ENCODE measurements at regions not wholly inside any gene's neighbourhood (a gene's known extent, or its start where the extent isn't known, plus 50 kb on each side); places are given as distances from the start of the nearest gene placed in this dataset.

DNA sequence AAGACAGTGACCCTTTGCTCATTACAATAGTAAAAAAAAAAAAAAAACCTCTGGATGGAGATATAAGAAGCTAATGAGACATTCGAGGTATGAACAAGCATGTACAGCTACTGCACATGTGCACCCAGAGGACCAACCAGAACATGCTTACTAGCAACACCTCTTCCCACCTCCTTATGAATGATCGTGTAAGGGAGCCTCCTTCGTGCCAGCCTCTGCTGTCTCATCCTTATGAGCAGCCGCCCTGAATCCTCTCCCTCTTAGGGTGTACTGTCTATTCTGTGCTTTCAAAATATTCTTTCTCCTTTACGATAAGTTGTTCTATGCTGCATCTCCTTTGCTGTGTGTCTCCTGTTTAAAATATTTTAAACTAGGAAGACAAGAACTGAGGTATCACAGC, 91.4 kb upstream of the ACSL3 start:
- no TSS peak for BruUV-seq (replicated peaks)

More for the DNA sequence above, 91.4 kb upstream of the ACSL3 start:
- intact Hi-C loops (cut with micrococcal nuclease) (no loop called here), dilution Hi-C loops (cut with MboI; ENCODE audit: extremely low pct_ligation_motif_present, low sequenced_read_pairs) (no loop called here)
- no peak overlapping the region for H3K4me3 ChIP-seq (replicated peaks in 1 of 3; ENCODE audit: insufficient read depth in 1 of 3, low read depth in 1 of 3, low read length in 3 of 3)
- no peak for DNase-seq (ENCODE audit: low read depth, low spot score)
- no peaks in the 10 kb centered on the region for H3K9me3 ChIP-seq (replicated peaks; ENCODE audit: control insufficient read depth, insufficient read depth, low read length)
- no peaks in the 10 kb centered on the region for H3K36me3 ChIP-seq (ENCODE audit: control insufficient read depth in 2 of 2, extremely low read depth in 1 of 2, insufficient read depth in 2 of 2, low read length in 2 of 2)
- H3K79me2 ChIP-seq (ENCODE audit: control insufficient read depth, insufficient read depth, low read length): no peaks in the 10 kb centered on the region
- CTCF ChIA-PET: interaction anchor here (0.6 kb wide), 1 partner anchor 865 kb away, joined by 3 read pairs; no protein-coding TSS in a partner anchor
- no peaks in the 10 kb centered on the region for H3K9me1 ChIP-seq (replicated peaks; ENCODE audit: control insufficient read depth, extremely low read depth, insufficient read depth, low read length)
- no peak overlapping the region for H3K27ac ChIP-seq (ENCODE audit: insufficient read depth, low read depth, low read length)
- H3K4me1 ChIP-seq (ENCODE audit: control insufficient read depth, extremely low read depth, insufficient read depth, low read length): no peaks in the 10 kb centered on the region
- H3K9ac ChIP-seq (replicated peaks; ENCODE audit: extremely low read depth, insufficient read depth, low read length): no peak overlapping the region
- TF ChIP-seq, protein P1, sequence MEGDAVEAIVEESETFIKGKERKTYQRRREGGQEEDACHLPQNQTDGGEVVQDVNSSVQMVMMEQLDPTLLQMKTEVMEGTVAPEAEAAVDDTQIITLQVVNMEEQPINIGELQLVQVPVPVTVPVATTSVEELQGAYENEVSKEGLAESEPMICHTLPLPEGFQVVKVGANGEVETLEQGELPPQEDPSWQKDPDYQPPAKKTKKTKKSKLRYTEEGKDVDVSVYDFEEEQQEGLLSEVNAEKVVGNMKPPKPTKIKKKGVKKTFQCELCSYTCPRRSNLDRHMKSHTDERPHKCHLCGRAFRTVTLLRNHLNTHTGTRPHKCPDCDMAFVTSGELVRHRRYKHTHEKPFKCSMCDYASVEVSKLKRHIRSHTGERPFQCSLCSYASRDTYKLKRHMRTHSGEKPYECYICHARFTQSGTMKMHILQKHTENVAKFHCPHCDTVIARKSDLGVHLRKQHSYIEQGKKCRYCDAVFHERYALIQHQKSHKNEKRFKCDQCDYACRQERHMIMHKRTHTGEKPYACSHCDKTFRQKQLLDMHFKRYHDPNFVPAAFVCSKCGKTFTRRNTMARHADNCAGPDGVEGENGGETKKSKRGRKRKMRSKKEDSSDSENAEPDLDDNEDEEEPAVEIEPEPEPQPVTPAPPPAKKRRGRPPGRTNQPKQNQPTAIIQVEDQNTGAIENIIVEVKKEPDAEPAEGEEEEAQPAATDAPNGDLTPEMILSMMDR (IDR thresholded peaks at IDR 0.05; ENCODE audit: extremely low read depth in 1 of 2, insufficient read depth in 1 of 2, low read depth in 1 of 2, low read length in 2 of 2): no peak
- TF ChIP-seq JUN (IDR thresholded peaks at IDR 0.05; ENCODE audit: borderline replicate concordance, insufficient read depth, insufficient read length, low read depth) (no peak), POLR2A (IDR thresholded peaks at IDR 0.05; ENCODE audit: low read depth, low read length) (no peak), POLR2AphosphoS5 (IDR thresholded peaks at IDR 0.05; ENCODE audit: insufficient read depth, low read depth, low read length) (no peak), EZH2 (IDR thresholded peaks at IDR 0.05; ENCODE audit: borderline replicate concordance, low read depth, low read length, severe bottlenecking) (no peak), GATA2 (IDR thresholded peaks at IDR 0.05; ENCODE audit: insufficient read depth, insufficient read length, low read depth, low read length) (no peak), MYC (IDR thresholded peaks at IDR 0.05; ENCODE audit: low read depth, low read length) (no peak), FOS (IDR thresholded peaks at IDR 0.05; ENCODE audit: borderline replicate concordance, insufficient read depth, low read length) (no peak)
- TF ChIP-seq, protein P2, sequence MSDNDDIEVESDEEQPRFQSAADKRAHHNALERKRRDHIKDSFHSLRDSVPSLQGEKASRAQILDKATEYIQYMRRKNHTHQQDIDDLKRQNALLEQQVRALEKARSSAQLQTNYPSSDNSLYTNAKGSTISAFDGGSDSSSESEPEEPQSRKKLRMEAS (IDR thresholded peaks at IDR 0.05; ENCODE audit: insufficient read depth, insufficient read length): no peak
- POLR2A ChIA-PET: no interaction called here
- FAIRE-seq: no peak
- H3K27me3 ChIP-seq (ENCODE audit: control insufficient read depth in 2 of 2, insufficient read depth in 2 of 2, low read length in 2 of 2): no peaks in the 10 kb centered on the region
- no peak overlapping the region for H2AFZ ChIP-seq (ENCODE audit: low read depth, low read length)
- H3K4me2 ChIP-seq (ENCODE audit: insufficient read depth, low read length): no peak overlapping the region
- no peaks in the 10 kb centered on the region for H4K20me1 ChIP-seq (replicated peaks; ENCODE audit: control insufficient read depth, extremely low read depth, insufficient read depth, low read length)

Data from endothelial cell of umbilical vein (primary cell).